ENCODE measurements at regions not wholly inside any gene's neighbourhood (a gene's known extent, or its start where the extent isn't known, plus 50 kb on each side); places are given as distances from the start of the nearest gene placed in this dataset.

DNA sequence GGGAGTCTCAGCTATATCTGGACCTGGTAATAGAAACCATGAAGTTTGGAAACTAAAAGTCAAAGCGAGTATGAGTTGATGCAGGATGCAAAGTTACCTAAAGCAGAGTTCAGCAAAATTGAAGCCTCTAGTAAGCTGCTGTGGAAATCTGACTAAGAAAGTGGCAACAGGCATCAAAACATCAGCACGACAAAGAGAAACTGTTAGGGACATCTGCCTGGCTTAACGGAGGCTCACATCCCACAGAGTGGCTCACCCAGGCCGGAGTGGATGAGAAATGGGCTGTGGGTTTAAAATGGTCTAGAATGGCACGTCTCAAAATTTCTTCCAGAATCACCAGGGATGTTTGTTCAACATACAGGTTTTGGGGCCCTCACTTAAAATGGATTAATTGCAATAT, 164.1 kb upstream of the NPY start:
- CTCF ChIA-PET = no interaction called here
- POLR2A ChIA-PET (ENCODE audit: low non-redundant PET) = no interaction called here
- no peak for DNase-seq (ENCODE audit: low spot score)

DNA sequence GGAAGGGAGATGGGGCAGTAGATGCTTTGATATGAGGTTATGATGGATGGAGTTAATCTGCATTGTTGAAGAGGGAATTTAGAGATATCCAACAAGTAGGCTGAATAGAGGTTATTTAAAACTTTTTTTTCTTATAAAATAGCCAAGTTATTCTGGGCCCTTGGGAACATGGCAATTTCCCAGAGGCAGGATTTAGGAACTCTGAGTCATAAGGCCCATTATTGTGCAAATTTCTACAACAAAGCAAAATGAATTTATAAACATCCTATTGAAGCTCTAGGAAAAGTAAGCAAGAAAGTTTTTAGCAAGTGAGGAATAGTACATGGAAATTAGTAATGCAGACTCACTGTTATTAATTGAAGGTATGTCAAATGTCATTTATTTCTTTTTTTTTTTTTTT, 160.9 kb upstream of the NPY start:
- POLR2A ChIA-PET (ENCODE audit: low non-redundant PET) = no interaction called here
- H3K27ac ChIP-seq = no peak overlapping the region
- CTCF ChIA-PET = no interaction called here
- DNase-seq (ENCODE audit: low spot score) = no peak
- TF ChIP-seq, protein P1, sequence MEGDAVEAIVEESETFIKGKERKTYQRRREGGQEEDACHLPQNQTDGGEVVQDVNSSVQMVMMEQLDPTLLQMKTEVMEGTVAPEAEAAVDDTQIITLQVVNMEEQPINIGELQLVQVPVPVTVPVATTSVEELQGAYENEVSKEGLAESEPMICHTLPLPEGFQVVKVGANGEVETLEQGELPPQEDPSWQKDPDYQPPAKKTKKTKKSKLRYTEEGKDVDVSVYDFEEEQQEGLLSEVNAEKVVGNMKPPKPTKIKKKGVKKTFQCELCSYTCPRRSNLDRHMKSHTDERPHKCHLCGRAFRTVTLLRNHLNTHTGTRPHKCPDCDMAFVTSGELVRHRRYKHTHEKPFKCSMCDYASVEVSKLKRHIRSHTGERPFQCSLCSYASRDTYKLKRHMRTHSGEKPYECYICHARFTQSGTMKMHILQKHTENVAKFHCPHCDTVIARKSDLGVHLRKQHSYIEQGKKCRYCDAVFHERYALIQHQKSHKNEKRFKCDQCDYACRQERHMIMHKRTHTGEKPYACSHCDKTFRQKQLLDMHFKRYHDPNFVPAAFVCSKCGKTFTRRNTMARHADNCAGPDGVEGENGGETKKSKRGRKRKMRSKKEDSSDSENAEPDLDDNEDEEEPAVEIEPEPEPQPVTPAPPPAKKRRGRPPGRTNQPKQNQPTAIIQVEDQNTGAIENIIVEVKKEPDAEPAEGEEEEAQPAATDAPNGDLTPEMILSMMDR (conservative IDR thresholded peaks at IDR 0.05; ENCODE audit: low read depth) = no peak

More for the DNA sequence above, 164.1 kb upstream of the NPY start:
- TF ChIP-seq, protein P1 (conservative IDR thresholded peaks at IDR 0.05; ENCODE audit: low read depth) = no peak
- H3K27ac ChIP-seq = no peak overlapping the region

DNA sequence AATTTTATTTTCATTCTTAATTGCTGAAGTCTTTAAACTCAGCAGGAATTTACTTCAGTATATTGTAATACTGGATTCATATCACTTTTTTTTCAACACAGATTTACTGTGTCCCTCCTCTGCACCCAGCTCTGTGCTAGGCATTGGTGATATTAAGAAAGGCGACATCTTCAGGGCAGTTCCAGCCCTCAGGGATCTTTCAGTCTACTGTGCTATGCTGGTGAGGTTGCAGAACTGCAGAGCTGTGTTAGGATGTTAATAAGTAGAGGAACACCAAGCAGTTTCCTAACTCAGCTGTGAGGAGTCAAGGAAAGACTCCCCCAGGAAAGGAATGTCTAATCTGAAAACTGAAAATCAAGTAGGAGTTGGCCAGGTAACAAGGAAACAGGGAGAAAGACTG, 158.2 kb upstream of the NPY start:
- ChIA-PET CTCF (interaction anchor here (0.7 kb wide), 1 partner anchor 28 kb away, joined by 3 read pairs; no protein-coding TSS in a partner anchor), POLR2A (ENCODE audit: low non-redundant PET) (no interaction called here)
- no peak for DNase-seq (ENCODE audit: low spot score)
- H3K27ac ChIP-seq = no peak overlapping the region
- TF ChIP-seq, protein P1 (conservative IDR thresholded peaks at IDR 0.05; ENCODE audit: low read depth) = no peak

DNA sequence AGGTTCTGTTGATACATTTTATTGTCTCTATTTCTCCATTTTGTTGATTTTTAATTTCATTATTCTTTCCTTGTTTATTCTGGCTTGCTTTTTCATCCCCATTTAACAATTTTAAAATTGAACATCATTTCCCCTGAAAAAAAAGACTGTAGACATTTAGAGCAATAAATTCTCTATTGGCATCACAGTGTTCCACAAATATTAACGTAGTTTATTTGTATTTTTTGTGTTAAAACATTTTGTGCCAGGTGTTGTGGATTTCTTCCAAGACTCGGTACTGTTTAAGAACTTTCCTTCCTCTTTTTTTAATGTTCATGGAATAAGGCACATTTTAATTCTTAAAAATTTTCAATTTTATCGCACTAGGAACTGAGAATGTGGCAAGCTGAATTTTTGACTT, 156.1 kb upstream of the NPY start:
- H3K27ac ChIP-seq = no peak overlapping the region
- DNase-seq (ENCODE audit: low spot score) = no peak
- TF ChIP-seq, protein P1 (conservative IDR thresholded peaks at IDR 0.05; ENCODE audit: low read depth) = no peak
- ChIA-PET POLR2A (ENCODE audit: low non-redundant PET) (no interaction called here), CTCF (no interaction called here)

DNA sequence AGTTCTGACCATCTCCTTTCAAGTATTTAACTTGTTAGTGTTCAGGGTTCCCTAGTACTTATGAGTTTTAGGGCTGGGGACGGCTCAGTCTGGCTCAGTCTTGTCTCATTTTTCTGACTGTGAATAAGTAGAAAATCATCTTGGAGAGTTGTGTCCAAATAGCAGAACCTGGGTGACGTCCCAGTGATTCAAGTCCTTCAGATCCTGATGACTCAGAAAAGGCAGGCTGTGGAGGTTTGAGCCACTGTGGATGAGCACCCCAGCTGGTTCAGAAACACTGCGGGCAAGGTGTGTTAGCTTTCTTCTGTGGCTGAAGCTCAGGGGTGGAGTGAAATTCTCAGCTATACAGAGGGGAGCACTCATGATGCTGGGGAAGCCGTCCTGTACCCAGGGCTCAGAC, 154.4 kb upstream of the NPY start:
- POLR2A ChIA-PET (ENCODE audit: low non-redundant PET) = no interaction called here
- CTCF ChIA-PET = interaction anchor here (0.8 kb wide), 1 partner anchor 398 kb away, joined by 3 read pairs; no protein-coding TSS in a partner anchor
- TF ChIP-seq, protein P1 (conservative IDR thresholded peaks at IDR 0.05; ENCODE audit: low read depth) = no peak
- DNase-seq (ENCODE audit: low spot score) = peak; percentile 55
- no peak overlapping the region for H3K27ac ChIP-seq

DNA sequence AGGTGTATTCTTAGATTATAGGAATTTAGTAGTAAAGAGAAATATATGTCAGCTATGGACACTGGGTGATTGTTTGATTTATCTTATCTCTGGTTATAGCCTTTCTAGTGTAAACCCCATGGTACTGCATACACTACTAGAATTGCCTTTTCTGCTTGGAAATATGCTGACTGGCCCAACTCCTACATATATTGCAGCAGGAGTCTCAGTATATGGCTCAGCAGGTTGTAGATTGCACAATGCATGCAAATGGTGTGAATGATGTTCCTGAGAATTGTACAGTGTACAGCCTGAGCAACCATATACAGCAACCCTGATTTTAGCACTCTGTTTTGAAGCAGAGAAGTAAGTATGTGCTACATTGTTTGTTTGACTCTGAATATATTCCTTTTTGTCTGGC, 153.4 kb upstream of the NPY start:
- DNase-seq (ENCODE audit: low spot score) = no peak
- CTCF ChIA-PET = no interaction called here

More for the DNA sequence above, 153.4 kb upstream of the NPY start:
- no peak overlapping the region for H3K27ac ChIP-seq
- TF ChIP-seq, protein P1 (conservative IDR thresholded peaks at IDR 0.05; ENCODE audit: low read depth) = no peak
- POLR2A ChIA-PET (ENCODE audit: low non-redundant PET) = no interaction called here
